ENCODE measurements at regions not wholly inside any gene's neighbourhood (a gene's known extent, or its start where the extent isn't known, plus 50 kb on each side); places are given as distances from the start of the nearest gene placed in this dataset.

DNA sequence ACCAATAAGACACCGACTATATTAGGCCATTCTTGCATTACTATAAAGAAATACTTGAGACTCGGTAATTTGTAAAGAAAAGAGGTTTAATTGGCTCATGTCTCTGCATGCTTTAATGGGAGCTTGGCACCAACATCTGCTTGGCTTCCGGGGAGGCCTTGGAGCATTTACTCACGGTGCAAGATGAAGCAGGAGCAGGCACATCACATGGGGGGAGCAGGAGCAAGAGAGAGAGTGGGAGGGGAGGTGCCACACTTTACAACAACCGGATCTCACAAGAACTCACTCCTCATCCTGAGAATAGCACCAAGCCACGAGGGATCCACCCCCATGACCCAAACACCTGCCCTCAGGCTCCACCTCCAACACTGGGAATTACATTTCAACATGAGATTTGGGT lies 224.8 kb downstream of the KLF5 start:
- H3K27me3 ChIP-seq (ENCODE audit: insufficient read depth, insufficient read length): no peaks in the 10 kb centered on the region
- no peaks in the 10 kb centered on the region for H3K36me3 ChIP-seq (ENCODE audit: insufficient read depth, insufficient read length, low read length)
- H3K4me3 ChIP-seq (ENCODE audit: insufficient read length, low read depth): no peak overlapping the region
- no peaks in the 10 kb centered on the region for H3K4me1 ChIP-seq (ENCODE audit: insufficient read depth, insufficient read length)
- no peaks in the 10 kb centered on the region for H3K9me3 ChIP-seq (ENCODE audit: insufficient read depth, low read length)
- TF ChIP-seq YY1 (IDR thresholded peaks at IDR 0.05; ENCODE audit: insufficient read depth, insufficient read length) (no peak), ZNF274 (IDR thresholded peaks at IDR 0.05; ENCODE audit: low read depth, low read length) (no peak), SUZ12 (IDR thresholded peaks at IDR 0.05; ENCODE audit: extremely low read depth, insufficient read depth, insufficient read length) (no peak)
- no peak for DNase-seq (ENCODE audit: low read depth, low spot score)
- H3K9ac ChIP-seq (ENCODE audit: insufficient read length, low read depth): no peak overlapping the region

DNA sequence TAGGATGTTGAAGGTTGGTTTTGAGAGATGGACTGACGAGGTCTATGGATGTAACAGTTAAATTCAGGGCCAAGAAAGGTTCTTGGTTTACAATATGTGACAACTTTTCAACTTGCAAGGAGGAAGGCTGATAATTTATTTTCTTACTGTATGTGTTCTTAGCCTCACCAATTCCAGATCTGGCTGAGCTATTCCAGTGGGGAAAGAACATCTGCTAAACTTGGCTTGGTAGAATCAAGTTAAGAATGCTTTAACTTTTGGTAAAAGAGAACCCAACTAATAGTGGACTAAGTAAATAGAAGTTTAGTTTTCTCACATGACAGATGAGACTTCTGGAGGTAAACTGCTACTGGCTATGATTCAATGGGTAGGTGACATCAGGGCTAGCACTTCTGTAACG lies 222.9 kb downstream of the KLF5 start:
- no peak overlapping the region for H3K9ac ChIP-seq (ENCODE audit: insufficient read length, low read depth)
- no peak for DNase-seq (ENCODE audit: low read depth, low spot score)
- no peaks in the 10 kb centered on the region for H3K9me3 ChIP-seq (ENCODE audit: insufficient read depth, low read length)
- H3K4me1 ChIP-seq (ENCODE audit: insufficient read depth, insufficient read length): no peaks in the 10 kb centered on the region
- TF ChIP-seq YY1 (IDR thresholded peaks at IDR 0.05; ENCODE audit: insufficient read depth, insufficient read length): no peak
- no peak for TF ChIP-seq SUZ12 (IDR thresholded peaks at IDR 0.05; ENCODE audit: extremely low read depth, insufficient read depth, insufficient read length)
- no peak for TF ChIP-seq ZNF274 (IDR thresholded peaks at IDR 0.05; ENCODE audit: low read depth, low read length)
- H3K27me3 ChIP-seq (ENCODE audit: insufficient read depth, insufficient read length): no peaks in the 10 kb centered on the region
- H3K4me3 ChIP-seq (ENCODE audit: insufficient read length, low read depth): no peak overlapping the region
- no peaks in the 10 kb centered on the region for H3K36me3 ChIP-seq (ENCODE audit: insufficient read depth, insufficient read length, low read length)

DNA sequence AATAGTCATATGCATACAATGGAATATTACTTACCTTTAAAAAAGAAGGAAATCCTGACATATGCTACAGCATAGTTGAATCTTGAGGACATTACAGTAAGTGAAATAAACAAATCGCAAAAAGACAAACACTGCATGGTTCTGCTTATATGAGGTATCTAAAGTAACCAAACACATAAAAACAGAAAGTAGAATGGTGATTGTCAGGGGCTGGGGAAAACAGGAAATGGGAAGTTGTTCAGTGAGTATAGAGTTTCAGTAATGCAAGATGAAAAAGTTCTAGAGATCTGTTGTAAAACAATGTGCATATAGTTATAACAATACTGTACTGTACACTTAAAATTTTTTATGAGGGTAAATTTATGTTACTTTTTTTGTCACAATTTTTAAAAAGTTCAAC lies 219.4 kb downstream of the KLF5 start:
- H3K36me3 ChIP-seq (ENCODE audit: insufficient read depth, insufficient read length, low read length): no peaks in the 10 kb centered on the region
- no peaks in the 10 kb centered on the region for H3K4me1 ChIP-seq (ENCODE audit: insufficient read depth, insufficient read length)
- H3K9me3 ChIP-seq (ENCODE audit: insufficient read depth, low read length): no peaks in the 10 kb centered on the region
- H3K9ac ChIP-seq (ENCODE audit: insufficient read length, low read depth): no peak overlapping the region
- no peak overlapping the region for H3K4me3 ChIP-seq (ENCODE audit: insufficient read length, low read depth)
- DNase-seq (ENCODE audit: low read depth, low spot score): no peak
- no peaks in the 10 kb centered on the region for H3K27me3 ChIP-seq (ENCODE audit: insufficient read depth, insufficient read length)
- TF ChIP-seq YY1 (IDR thresholded peaks at IDR 0.05; ENCODE audit: insufficient read depth, insufficient read length): no peak
- no peak for TF ChIP-seq SUZ12 (IDR thresholded peaks at IDR 0.05; ENCODE audit: extremely low read depth, insufficient read depth, insufficient read length)
- TF ChIP-seq ZNF274 (IDR thresholded peaks at IDR 0.05; ENCODE audit: low read depth, low read length): no peak

DNA sequence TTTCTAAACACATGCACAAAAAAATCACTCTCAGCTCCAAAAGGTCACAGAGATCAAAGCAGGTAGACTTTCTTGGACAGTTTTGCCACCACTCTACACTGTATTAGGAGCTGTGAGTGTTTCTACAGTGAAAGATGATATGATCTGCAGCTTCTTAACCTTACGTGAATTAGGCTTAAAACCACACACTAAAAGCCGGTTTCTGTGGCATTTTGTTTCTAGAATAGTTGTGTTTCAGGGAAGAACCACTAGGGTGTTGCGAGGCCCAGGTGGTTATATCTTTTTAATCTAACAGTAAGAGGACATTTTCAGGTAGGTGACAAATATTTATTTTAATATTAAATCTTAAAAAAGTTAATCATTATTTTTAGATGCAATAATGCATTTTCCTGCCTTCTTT lies 216.4 kb downstream of the KLF5 start:
- no peak for TF ChIP-seq ZNF274 (IDR thresholded peaks at IDR 0.05; ENCODE audit: low read depth, low read length)
- TF ChIP-seq SUZ12 (IDR thresholded peaks at IDR 0.05; ENCODE audit: extremely low read depth, insufficient read depth, insufficient read length): no peak
- TF ChIP-seq YY1 (IDR thresholded peaks at IDR 0.05; ENCODE audit: insufficient read depth, insufficient read length): no peak

DNA sequence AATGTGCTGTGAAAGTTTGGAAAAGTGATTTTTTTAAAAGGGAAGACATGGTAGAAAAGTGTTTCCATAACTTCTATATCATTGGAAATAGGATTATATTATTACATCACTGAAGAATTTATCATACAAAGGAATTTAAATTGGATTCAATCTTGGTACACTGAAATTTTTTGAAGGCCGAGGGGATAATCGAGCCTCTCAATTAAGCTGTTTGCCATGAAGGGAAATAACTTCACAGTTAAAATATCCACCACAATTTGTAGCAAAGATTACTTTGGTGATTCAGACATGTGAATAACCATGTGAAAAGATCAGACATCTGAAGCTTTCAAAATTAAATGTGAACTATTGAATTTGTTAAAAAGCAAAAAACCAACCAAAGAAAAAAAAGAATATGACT lies 215.3 kb downstream of the KLF5 start:
- Histone ChIP-seq H3K36me3 (ENCODE audit: insufficient read depth, insufficient read length, low read length) (no peaks in the 10 kb centered on the region), H3K27me3 (ENCODE audit: insufficient read depth, insufficient read length) (no peaks in the 10 kb centered on the region), H3K9ac (ENCODE audit: insufficient read length, low read depth) (no peak overlapping the region), H3K4me1 (ENCODE audit: insufficient read depth, insufficient read length) (no peaks in the 10 kb centered on the region), H3K4me3 (ENCODE audit: insufficient read length, low read depth) (no peak overlapping the region), H3K9me3 (ENCODE audit: insufficient read depth, low read length) (no peaks in the 10 kb centered on the region; the same call in 1 of the 2 replicates)
- no peak for DNase-seq (ENCODE audit: low read depth, low spot score)
- no peak for TF ChIP-seq YY1 (IDR thresholded peaks at IDR 0.05; ENCODE audit: insufficient read depth, insufficient read length)
- TF ChIP-seq SUZ12 (IDR thresholded peaks at IDR 0.05; ENCODE audit: extremely low read depth, insufficient read depth, insufficient read length): no peak
- TF ChIP-seq ZNF274 (IDR thresholded peaks at IDR 0.05; ENCODE audit: low read depth, low read length): no peak

More for the DNA sequence above, 216.4 kb downstream of the KLF5 start:
- Histone ChIP-seq H3K36me3 (ENCODE audit: insufficient read depth, insufficient read length, low read length) (no peaks in the 10 kb centered on the region), H3K4me1 (ENCODE audit: insufficient read depth, insufficient read length) (no peaks in the 10 kb centered on the region), H3K27me3 (ENCODE audit: insufficient read depth, insufficient read length) (no peaks in the 10 kb centered on the region), H3K9ac (ENCODE audit: insufficient read length, low read depth) (no peak overlapping the region), H3K4me3 (ENCODE audit: insufficient read length, low read depth) (no peak overlapping the region), H3K9me3 (ENCODE audit: insufficient read depth, low read length) (no peaks in the 10 kb centered on the region)
- DNase-seq (ENCODE audit: low read depth, low spot score): no peak

DNA sequence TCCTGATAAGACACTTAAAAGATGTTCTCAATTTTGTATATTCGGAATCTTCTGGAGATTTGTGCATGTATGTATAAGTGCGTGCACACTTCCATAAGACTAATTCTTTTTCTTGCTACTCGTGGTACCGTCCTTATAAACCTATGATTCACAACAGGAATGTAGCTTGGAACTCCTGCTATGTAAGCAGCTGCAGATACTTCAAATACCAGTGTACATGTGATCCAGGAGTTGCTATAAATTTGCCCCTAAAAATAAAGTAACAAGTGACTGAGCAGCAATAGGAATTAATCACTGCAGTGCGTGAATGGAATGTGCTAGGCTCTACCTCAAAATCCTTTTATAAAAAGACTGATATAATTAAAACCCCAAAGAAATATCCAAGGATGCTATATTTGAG lies 214.9 kb downstream of the KLF5 start:
- Histone ChIP-seq H3K4me3 (ENCODE audit: insufficient read length, low read depth) (no peak overlapping the region), H3K27me3 (ENCODE audit: insufficient read depth, insufficient read length) (no peaks in the 10 kb centered on the region), H3K9me3 (ENCODE audit: insufficient read depth, low read length) (no peaks in the 10 kb centered on the region; the same call in 1 of the 2 replicates), H3K9ac (ENCODE audit: insufficient read length, low read depth) (no peak overlapping the region), H3K36me3 (ENCODE audit: insufficient read depth, insufficient read length, low read length) (no peaks in the 10 kb centered on the region), H3K4me1 (ENCODE audit: insufficient read depth, insufficient read length) (no peaks in the 10 kb centered on the region)
- DNase-seq (ENCODE audit: low read depth, low spot score): no peak
- TF ChIP-seq ZNF274 (IDR thresholded peaks at IDR 0.05; ENCODE audit: low read depth, low read length) (no peak), YY1 (IDR thresholded peaks at IDR 0.05; ENCODE audit: insufficient read depth, insufficient read length) (no peak), SUZ12 (IDR thresholded peaks at IDR 0.05; ENCODE audit: extremely low read depth, insufficient read depth, insufficient read length) (no peak)

DNA sequence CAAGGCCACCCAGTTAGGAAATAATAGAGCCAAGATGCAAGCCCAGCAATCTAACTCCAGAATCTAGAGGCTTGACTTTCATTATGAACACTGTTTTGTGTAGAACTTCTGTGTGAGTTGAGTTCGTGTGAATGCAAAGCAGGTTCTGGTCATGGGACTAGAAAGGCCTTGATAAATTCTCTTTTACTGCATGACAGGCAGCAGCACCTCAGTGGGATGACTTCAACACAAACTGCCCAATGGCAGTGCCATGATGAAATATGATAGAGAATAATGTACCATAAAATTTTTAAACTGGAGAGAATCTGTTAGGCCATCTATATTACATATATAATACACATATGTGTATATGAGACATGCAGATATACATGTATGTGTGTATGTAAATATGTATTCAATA lies 214.5 kb downstream of the KLF5 start:
- Histone ChIP-seq H3K27me3 (ENCODE audit: insufficient read depth, insufficient read length) (no peaks in the 10 kb centered on the region), H3K9me3 (ENCODE audit: insufficient read depth, low read length) (no peaks in the 10 kb centered on the region; the same call in 1 of the 2 replicates), H3K4me3 (ENCODE audit: insufficient read length, low read depth) (no peak overlapping the region), H3K4me1 (ENCODE audit: insufficient read depth, insufficient read length) (no peaks in the 10 kb centered on the region), H3K9ac (ENCODE audit: insufficient read length, low read depth) (no peak overlapping the region), H3K36me3 (ENCODE audit: insufficient read depth, insufficient read length, low read length) (no peaks in the 10 kb centered on the region)
- TF ChIP-seq YY1 (IDR thresholded peaks at IDR 0.05; ENCODE audit: insufficient read depth, insufficient read length): no peak
- TF ChIP-seq ZNF274 (IDR thresholded peaks at IDR 0.05; ENCODE audit: low read depth, low read length): no peak
- TF ChIP-seq SUZ12 (IDR thresholded peaks at IDR 0.05; ENCODE audit: extremely low read depth, insufficient read depth, insufficient read length): no peak
- DNase-seq (ENCODE audit: low read depth, low spot score): no peak
